K562 (cell line): ENCODE measurements at regions not wholly inside any gene's neighbourhood (a gene's known extent, or its start where the extent isn't known, plus 50 kb on each side); places are given as distances from the start of the nearest gene placed in this dataset.

Experiments used
- ADNP ChIP-seq: fragments of 200-800 bp; sonication (Bioruptor generic); IDR thresholded peaks from 2 replicates; pipeline ENCODE4 v1.6.1; 2016; ENCODE audit warnings: missing genetic modification characterization, missing compliant biosample characterization
- CCAR2 ChIP-seq: fragments of 200-400 bp; formaldehyde crosslinking; IDR thresholded peaks from 2 replicates; pipeline ENCODE4 v1.6.1; 2017; ENCODE audit warnings: mild to moderate bottlenecking, low read depth, low read length
- CTCF ChIP-seq, 3 experiments: IDR thresholded peaks in 2 of 3; conservative IDR thresholded peaks in 1 of 3; 2 replicates each; pipeline ENCODE4 v1.5.1; 2011 to 2012; ENCODE audit warnings: low read length in 3 of 3, mild to moderate bottlenecking in 3 of 3, control low read depth in 2 of 3, improper control_type of control experiment in 1 of 3, inconsistent platforms in 1 of 3, low read depth in 1 of 3, mixed read lengths in 1 of 3, moderate library complexity in 1 of 3; ENCODE audit not compliant: insufficient read depth in 2 of 3
- GABPA ChIP-seq: fragments of 200-800 bp; sonication (Bioruptor generic); conservative IDR thresholded peaks from 2 replicates; pipeline ENCODE4 v1.6.1; 2016; ENCODE audit warnings: low read depth, missing genetic modification characterization, missing compliant biosample characterization
- MAFK ChIP-seq: IDR thresholded peaks from 2 replicates; pipeline ENCODE4 v1.6.1; 2011; ENCODE audit warnings: low read length, improper control_type of control experiment

- TF ChIP-seq MAFK (no peak), CCAR2 (no peak), GABPA (tag) (no peak), CTCF (IDR thresholded peaks at IDR 0.05 in 2 of 3, conservative IDR thresholded peaks at IDR 0.05 in 1 of 3; ENCODE audit: insufficient read depth in 2 of 3, low read depth in 1 of 3, low read length in 3 of 3) (no peak), ADNP (tag) (no peak)
Measured at GRCh38 chrX:1885116-1885515, 270.3 kb downstream of the ASMT start.
